Gastrocnemius medialis (tissue), 4 donors: ENCODE measurements at regions not wholly inside any gene's neighbourhood (a gene's known extent, or its start where the extent isn't known, plus 50 kb on each side); places are given as distances from the start of the nearest gene placed in this dataset.

ENCODE experiments used
- POLR2A ChIP-seq, 2 donors: fragments of 450-650 bp; IDR thresholded peaks; one replicate each; pipeline ENCODE4 v1.6.1; 2017; ENCODE audit warnings: antibody characterized with exemption in 2 of 2, mild to moderate bottlenecking in 2 of 2, moderate library complexity in 2 of 2
- TF ChIP-seq, protein P1 (sequence below), 5 experiments: fragments of 450-650 bp in 3 of 5; fragments of 200-600 bp in 2 of 5; sonication (generic) in 2 of 5; IDR thresholded peaks in 4 of 5; conservative IDR thresholded peaks in 1 of 5; 1 replicate in 4 of 5; 2 replicates in 1 of 5; pipeline ENCODE4 v1.5.1; 2016 to 2019; ENCODE audit warnings: antibody characterized with exemption in 5 of 5, mild to moderate bottlenecking in 3 of 5, moderate library complexity in 3 of 5

DNA sequence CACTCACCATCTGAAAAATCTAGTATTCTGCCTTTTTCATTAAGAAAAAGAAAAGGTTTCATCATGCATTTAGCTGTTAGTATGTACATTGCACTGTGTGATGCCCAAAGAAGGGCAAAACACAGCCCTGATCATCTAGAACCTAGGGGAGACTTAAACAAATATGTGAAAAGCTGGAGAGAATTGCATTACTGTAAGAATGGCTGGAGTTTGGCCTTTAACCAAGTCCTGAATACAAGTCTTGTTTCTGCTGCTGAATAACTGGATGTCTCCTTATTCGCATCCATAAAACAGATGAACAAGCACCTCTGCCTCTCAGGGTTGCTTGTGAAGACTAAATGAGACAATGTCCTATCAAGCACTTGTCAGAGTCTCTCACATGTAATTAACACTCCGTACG, 233.4 kb upstream of the LRTM1 start:
- TF ChIP-seq, protein P1, sequence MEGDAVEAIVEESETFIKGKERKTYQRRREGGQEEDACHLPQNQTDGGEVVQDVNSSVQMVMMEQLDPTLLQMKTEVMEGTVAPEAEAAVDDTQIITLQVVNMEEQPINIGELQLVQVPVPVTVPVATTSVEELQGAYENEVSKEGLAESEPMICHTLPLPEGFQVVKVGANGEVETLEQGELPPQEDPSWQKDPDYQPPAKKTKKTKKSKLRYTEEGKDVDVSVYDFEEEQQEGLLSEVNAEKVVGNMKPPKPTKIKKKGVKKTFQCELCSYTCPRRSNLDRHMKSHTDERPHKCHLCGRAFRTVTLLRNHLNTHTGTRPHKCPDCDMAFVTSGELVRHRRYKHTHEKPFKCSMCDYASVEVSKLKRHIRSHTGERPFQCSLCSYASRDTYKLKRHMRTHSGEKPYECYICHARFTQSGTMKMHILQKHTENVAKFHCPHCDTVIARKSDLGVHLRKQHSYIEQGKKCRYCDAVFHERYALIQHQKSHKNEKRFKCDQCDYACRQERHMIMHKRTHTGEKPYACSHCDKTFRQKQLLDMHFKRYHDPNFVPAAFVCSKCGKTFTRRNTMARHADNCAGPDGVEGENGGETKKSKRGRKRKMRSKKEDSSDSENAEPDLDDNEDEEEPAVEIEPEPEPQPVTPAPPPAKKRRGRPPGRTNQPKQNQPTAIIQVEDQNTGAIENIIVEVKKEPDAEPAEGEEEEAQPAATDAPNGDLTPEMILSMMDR (IDR thresholded peaks at IDR 0.05 in 4 of 5, conservative IDR thresholded peaks at IDR 0.05 in 1 of 5): no peak
- no peak for TF ChIP-seq POLR2A (IDR thresholded peaks at IDR 0.05)
